Tongue (tissue), 1 donor: ENCODE measurements at regions not wholly inside any gene's neighbourhood (a gene's known extent, or its start where the extent isn't known, plus 50 kb on each side); places are given as distances from the start of the nearest gene placed in this dataset.

Experiments used
- DNase-seq: peaks from one replicate; pipeline ENCODE4 v3.0.0-alpha.2; 2015

GRCh38 chr12:39047539-39048262 lies 142.3 kb upstream of the CPNE8 start:
- no peak for DNase-seq

GRCh38 chr12:39044754-39045153 lies 139.4 kb upstream of the CPNE8 start:
- no peak for DNase-seq

GRCh38 chr12:39043424-39043822 lies 138.0 kb upstream of the CPNE8 start:
- no peak for DNase-seq

DNA sequence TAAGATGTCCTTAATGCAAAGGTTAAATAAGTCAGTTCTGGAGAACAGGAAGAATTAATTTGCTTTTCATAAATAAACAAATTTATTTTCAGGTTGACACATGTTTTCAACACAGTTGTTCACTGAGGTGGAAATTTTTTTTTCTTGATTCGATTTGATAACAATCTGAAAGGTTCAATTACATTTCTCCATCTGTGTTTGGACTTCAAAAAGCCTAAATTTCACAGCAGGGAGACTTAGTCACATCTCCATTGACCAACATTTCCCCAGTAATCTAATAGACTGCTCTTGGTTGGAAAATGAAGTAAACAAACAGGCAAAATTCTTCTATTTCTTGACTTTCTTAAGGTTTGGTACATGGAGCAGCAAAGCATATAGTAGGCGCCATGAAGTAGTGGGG lies 134.9 kb upstream of the CPNE8 start:
- no peak for DNase-seq

- DNase-seq, result no peak
These were observed 131.7 kb upstream of the CPNE8 start for GRCh38 chr12:39037115-39037514.

GRCh38 chr12:39036105-39036504 lies 130.7 kb upstream of the CPNE8 start:
- no peak for DNase-seq

DNA sequence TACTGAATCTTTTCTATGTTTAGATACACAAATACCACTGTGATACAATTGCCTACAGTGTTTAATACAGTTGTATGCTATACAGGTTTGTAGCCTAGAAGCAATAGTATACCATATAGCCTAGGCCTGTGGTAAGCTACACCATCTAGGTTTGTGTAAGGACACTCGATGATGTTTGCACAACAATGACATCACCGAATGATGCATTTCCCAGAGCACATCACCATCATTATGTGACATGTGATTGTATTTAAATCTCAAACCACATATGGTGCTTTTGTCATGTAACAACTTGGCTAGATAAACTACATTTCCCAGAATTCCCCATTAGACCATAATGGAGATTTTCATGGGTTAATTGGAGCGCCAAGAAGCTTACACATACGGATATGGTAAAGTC lies 128.4 kb upstream of the CPNE8 start:
- DNase-seq, result no peak

- no peak for DNase-seq
These were observed 127.1 kb upstream of the CPNE8 start for GRCh38 chr12:39032448-39032847.

GRCh38 chr12:39032034-39032433 lies 126.6 kb upstream of the CPNE8 start:
- DNase-seq, result no peak

- DNase-seq, result no peak
These were observed 123.0 kb upstream of the CPNE8 start for GRCh38 chr12:39028382-39028781.

DNA sequence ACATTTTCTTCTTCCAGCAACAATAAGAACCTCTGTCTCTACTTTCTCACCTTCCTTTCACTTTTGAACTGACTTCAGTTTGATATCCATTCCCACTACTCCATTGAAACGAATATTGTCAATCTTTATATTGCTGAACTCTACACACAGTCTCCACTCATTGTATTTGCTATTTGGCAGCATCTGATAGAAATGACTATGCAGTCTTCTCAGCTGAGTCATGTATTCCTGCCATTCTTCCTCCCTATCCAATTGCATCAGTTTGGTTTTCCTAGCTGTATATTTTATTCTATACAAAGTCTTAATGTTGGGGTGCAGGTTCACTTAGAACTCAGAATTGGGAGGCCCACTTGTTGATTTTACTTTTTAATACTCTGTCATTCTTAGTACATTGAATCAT lies 107.5 kb upstream of the CPNE8 start:
- DNase-seq, result no peak

GRCh38 chr12:39011166-39011565 lies 105.8 kb upstream of the CPNE8 start:
- DNase-seq, result no peak

GRCh38 chr12:39010406-39010805 lies 105.0 kb upstream of the CPNE8 start:
- no peak for DNase-seq

DNA sequence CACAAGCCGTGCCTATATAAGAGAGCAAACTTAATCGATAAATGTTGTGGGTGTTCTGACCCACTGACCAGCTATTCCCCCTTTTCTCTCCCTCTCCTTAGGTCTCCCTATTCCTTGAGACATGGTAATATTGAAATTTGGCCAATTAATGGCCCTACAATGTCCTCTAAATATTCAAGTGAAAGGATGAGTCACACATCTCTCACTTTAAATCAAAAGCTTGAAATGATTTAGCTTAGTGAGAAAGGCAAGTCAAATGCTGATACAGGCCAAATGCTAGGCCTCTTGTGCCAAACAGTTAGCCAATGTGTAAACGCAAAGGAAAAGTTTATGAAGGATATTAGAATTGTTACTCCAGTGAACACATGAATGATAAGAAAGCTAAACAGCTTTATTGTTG lies 102.2 kb upstream of the CPNE8 start:
- no peak for DNase-seq

GRCh38 chr12:39006286-39006685 lies 100.9 kb upstream of the CPNE8 start:
- DNase-seq, result no peak

- no peak for DNase-seq
These were observed 100.3 kb upstream of the CPNE8 start for GRCh38 chr12:39005671-39006070.

DNA sequence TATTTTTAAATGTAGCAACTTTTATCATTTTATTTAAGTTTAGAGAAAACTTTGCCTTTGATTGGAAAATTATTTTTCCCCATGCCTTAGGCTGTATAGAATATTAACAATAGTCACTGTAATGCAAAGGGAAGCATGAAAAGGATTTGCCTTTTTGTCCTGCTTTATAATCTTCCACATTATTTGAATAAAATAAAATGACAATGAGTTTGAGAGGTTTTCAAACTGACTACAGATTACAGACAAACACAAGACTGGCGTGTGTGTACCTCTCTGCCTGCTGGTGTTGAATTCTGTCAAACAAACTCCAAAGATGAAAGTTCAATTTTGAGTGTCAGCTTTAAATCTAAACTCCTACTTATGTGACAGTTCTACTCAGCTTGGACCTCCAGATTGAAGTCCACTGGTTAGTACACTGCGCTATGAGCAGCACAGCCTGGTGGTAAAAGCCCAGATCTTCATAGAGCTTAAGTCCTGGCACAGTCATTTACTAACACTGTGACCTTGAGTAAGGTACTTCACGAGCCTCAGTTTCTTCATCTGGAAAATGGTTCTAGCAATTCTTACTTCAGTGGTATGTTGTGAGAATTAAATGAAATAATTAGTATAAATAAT lies 98.3 kb upstream of the CPNE8 start:
- no peak for DNase-seq

DNA sequence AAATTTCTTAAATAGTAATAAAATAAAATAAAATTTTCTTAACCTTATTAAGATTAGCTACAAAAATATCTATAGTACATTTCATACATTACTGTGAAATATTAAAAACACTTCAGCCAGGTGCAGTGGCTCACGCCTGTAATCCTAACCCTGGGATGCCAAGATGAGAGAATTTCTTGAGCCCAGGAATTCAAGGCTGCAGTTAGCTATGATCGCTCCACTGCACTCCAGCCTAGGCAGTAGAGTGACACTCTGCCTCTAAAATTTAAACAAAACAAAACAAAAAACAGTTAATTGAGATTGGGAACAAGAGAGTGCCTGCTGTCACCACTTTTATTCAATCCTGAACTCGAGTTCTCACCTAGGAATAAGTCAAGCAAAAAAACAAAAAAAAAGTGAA lies 95.0 kb upstream of the CPNE8 start:
- no peak for DNase-seq

DNA sequence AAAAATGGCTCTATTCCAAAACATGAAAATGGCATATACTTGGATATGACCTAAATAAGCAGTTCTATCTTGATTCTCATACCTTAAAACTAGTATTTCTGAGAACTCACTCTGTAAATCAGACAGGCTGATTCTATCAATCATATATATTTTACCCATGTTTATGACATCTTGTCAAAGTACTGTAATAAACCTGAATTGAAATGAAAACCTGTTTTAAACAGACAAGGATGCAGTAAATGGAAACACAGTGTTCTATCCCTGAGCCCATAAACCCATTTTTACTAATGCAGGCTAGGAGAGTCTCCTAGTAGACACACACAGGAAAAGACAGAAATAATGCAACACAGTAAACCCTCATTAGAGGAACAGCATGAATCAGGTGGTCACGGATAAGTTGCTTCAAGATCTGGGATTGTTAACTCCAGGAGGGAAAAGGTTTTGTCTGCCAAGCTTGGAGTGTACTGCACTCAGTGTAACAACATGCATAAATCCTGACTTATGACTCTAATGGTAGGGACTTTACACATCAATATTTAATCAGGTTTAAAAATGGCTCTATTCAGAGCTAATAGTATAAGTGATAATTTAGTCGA lies 93.6 kb upstream of the CPNE8 start:
- no peak for DNase-seq

- no peak for DNase-seq
These were observed 89.9 kb upstream of the CPNE8 start for GRCh38 chr12:38995249-38995648.

- DNase-seq, result no peak
These were observed 80.6 kb upstream of the CPNE8 start for GRCh38 chr12:38985961-38986360.

- DNase-seq, result no peak
These were observed 79.0 kb upstream of the CPNE8 start for GRCh38 chr12:38984388-38984787.

DNA sequence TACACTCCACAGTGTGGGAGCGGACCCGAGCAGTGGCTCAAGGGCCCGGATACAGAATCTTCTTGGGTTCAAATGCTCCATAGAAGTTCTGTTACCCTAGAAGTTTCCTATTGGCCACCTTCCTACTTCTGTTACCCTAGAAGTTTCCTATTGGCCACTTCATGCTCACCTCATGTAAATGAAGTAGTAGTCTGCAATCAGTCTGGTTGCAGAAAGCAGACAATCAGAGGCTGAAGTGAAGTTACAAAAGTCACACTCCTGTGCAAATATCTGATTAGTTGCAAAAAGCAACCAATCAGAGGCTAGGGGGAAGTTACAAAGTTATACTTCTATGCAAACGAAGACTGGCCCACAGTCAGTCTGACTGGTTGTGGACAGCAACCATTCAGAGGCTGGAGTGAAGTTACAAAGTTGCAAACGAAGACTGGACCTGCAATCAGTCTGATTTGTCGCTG lies 77.8 kb upstream of the CPNE8 start:
- DNase-seq, result no peak

DNA sequence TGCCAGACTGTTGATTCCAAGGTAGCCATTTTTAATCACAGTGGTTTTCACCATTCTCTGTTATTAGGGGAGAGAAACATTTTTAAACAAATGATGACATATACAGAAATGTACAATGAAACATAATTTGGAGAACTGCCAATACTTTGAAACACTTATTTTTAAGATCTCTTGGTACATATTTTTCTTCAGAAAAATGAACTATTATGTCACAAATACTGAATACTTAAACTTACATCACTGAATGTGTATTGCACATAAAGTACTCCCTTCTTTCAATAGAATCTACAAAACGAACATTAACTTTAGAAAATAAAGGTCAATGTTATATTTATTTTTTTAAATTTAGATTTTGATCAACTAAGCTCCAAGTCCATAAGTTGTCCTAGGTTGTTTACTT lies 71.7 kb upstream of the CPNE8 start:
- DNase-seq, result no peak
